ENCODE measurements at regions not wholly inside any gene's neighbourhood (a gene's known extent, or its start where the extent isn't known, plus 50 kb on each side); places are given as distances from the start of the nearest gene placed in this dataset.

DNA sequence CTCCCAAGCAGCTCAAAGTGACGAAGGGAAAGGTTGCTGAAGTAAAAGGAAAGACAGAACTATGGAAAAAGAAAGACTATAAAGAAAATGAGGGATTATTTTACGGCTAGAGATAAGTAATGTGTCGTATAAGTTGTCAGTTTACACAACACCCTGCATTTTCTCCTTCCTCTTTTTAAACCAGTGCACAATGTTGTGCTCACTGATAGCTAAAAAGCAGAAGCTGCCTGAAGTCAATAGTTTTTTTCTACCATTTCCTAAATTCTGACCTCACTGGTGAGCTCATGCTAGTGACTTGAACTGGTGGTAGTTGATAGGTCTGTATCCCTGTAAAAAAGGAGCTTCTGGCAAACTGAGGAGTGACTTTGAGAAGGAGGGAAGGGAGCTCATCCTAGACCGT, 368.6 kb upstream of the GBE1 start:
- Histone ChIP-seq H3K4me1 (no peaks in the 10 kb centered on the region), H3K27me3 (no peaks in the 10 kb centered on the region), H3K36me3 (no peaks in the 10 kb centered on the region), H3K27ac (peak overlapping the region in 1 of 12 donors; percentile 50), H3K9me3 (no peaks in the 10 kb centered on the region), H3K4me3 (no peak overlapping the region)
- intact Hi-C loops (cut with DNase I), result loop anchor here (5.0 to 10.0 kb wide), 18 partner anchors 105 to 828 kb away; partner anchors contain the start of gene GBE1 (in 1 of the 10)
- TF ChIP-seq POLR2A (IDR thresholded peaks at IDR 0.05), result no peak
- TF ChIP-seq, protein P1, sequence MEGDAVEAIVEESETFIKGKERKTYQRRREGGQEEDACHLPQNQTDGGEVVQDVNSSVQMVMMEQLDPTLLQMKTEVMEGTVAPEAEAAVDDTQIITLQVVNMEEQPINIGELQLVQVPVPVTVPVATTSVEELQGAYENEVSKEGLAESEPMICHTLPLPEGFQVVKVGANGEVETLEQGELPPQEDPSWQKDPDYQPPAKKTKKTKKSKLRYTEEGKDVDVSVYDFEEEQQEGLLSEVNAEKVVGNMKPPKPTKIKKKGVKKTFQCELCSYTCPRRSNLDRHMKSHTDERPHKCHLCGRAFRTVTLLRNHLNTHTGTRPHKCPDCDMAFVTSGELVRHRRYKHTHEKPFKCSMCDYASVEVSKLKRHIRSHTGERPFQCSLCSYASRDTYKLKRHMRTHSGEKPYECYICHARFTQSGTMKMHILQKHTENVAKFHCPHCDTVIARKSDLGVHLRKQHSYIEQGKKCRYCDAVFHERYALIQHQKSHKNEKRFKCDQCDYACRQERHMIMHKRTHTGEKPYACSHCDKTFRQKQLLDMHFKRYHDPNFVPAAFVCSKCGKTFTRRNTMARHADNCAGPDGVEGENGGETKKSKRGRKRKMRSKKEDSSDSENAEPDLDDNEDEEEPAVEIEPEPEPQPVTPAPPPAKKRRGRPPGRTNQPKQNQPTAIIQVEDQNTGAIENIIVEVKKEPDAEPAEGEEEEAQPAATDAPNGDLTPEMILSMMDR (IDR thresholded peaks at IDR 0.05), result no peak
- WGBS, 4 donors, result 86 to 93% (median 91%) methylated on average over 4 of the region's 4 CpGs
- DNase-seq (no peak), ATAC-seq (peak in 2 of 4 donors; percentile 45 to 56)

DNA sequence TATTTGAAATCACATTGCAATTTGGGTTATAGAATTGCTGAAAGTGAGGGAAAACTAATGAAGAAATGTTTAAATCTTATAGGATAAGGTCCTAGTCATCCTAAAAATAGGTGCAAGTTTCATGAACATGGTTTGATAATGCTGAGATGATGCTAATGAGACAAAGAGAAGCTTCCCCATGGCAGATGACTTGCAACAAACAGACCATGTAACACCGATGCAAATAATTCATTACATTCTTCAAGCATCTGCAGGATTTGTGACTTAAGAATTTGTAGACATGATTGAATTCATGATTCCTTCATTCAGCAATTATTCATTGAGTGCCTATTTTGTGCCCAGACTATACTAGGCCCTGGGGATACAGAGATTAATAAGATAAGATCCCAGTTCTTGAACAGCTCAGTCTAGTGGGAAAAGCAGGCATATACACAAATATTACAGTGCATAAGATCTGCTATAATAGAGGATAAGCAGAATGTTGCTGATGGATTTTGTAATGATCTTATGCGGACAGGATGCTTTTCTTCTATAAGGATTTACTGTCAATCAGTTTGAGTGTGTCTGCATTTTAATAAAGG, 367.9 kb upstream of the GBE1 start:
- TF ChIP-seq, protein P1 (IDR thresholded peaks at IDR 0.05), result no peak
- TF ChIP-seq POLR2A (IDR thresholded peaks at IDR 0.05), result no peak
- intact Hi-C loops (cut with DNase I), result loop anchor here in 4 of 10 donors (5.0 to 10.0 kb wide), 4 partner anchors 132 to 705 kb away; no protein-coding TSS in a partner anchor
- DNase-seq (no peak), ATAC-seq (no peak)
- Histone ChIP-seq H3K4me3 (no peak overlapping the region), H3K27ac (peak overlapping the region in 1 of 12 donors; percentile 50), H3K27me3 (no peaks in the 10 kb centered on the region), H3K9me3 (no peaks in the 10 kb centered on the region), H3K36me3 (no peaks in the 10 kb centered on the region), H3K4me1 (no peaks in the 10 kb centered on the region)
- WGBS, 4 donors, result 84 to 95% (median 90%) methylated on average over 2 of the region's 2 CpGs

DNA sequence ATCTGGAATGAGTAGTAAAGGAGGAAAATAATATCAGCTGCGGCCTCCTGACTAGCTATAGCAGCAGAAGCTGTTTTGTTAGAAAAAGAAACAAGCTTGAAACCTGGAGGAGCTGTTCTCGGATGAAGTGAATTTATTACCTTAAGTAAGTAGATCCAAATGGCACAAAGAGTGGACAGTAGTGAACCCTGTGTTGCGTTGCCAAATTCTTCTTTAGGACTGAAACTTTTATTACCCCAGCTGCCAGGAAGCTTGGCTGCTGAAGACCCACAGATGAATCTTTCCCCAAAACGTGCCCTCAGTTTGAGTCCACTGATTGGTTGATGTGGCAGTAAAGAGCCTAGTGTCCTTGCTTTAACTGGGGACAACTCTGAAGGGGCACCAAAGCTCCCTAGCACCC, 366.8 kb upstream of the GBE1 start:
- intact Hi-C loops (cut with DNase I), result loop anchor here in 4 of 10 donors (5.0 to 10.0 kb wide), 4 partner anchors 131 to 703 kb away; no protein-coding TSS in a partner anchor
- Histone ChIP-seq H3K27me3 (no peaks in the 10 kb centered on the region), H3K4me3 (no peak overlapping the region), H3K4me1 (no peaks in the 10 kb centered on the region), H3K27ac (no peak overlapping the region), H3K9me3 (no peaks in the 10 kb centered on the region), H3K36me3 (no peaks in the 10 kb centered on the region)
- no peak for ATAC-seq
- DNase-seq, result no peak
- TF ChIP-seq, protein P1 (IDR thresholded peaks at IDR 0.05), result no peak
- TF ChIP-seq POLR2A (IDR thresholded peaks at IDR 0.05), result no peak
- WGBS, 4 donors, result 73 to 88% (median 83%) methylated on average over 4 of the region's 4 CpGs

DNA sequence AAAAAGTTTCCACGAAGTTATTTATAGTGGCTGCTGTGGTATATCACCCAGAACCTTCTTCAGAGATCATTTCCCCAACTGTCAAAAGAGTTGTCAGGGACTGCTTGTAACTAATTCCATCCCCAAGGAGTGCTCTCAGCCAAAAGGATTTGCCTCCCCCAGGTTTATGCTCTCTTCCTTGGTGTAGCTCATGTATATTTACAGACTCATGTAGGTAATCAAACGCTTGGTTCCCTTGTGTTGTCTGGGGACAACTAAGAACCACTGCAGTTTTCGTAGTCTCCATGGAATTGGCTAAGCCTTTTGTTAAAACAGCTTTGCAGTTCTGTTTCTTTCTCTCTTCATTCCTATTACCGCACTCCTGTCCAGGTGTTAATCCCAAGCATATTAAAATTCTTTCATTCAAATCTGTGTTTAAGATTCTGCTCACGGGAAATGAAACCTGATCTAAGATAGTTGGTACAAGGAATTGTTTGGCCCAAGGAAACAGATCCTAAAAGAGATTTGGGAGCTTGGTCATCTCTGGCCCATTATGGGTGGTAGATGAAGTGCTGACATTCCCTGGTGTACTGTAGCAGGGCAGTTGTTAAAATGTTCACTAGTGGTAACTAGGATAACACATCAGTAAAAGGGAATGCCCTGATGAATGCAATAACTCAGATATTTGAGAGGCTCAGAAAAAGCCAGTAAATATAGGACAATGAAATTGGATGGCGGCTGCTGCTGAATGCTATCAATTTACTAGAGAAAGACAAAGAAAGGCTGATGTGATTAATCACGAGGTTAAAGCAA, 361.3 kb upstream of the GBE1 start:
- H3K27ac ChIP-seq, result no peak overlapping the region
- H3K36me3 ChIP-seq, result no peaks in the 10 kb centered on the region
- H3K27me3 ChIP-seq, result no peaks in the 10 kb centered on the region
- no peak overlapping the region for H3K4me3 ChIP-seq
- H3K9me3 ChIP-seq, result peaks cover 0 to 4% (median 0%) of the 10 kb centered on the region in 12 donors
- TF ChIP-seq POLR2A (IDR thresholded peaks at IDR 0.05), result no peak
- TF ChIP-seq, protein P1 (IDR thresholded peaks at IDR 0.05), result no peak
- H3K4me1 ChIP-seq, result no peaks in the 10 kb centered on the region
- DNase-seq, result no peak
- intact Hi-C loops (cut with DNase I), result loop anchor here in 3 of 10 donors (10.0 kb wide), 3 partner anchors 138 to 698 kb away; no protein-coding TSS in a partner anchor
- peak in 1 of 4 donors; percentile 46 for ATAC-seq
- WGBS, 4 donors, result 78 to 83% (median 79%) methylated on average over 7 of the region's 7 CpGs

Data from heart left ventricle (tissue), 16 donors.